Ishikawa (cell line): ENCODE measurements at regions not wholly inside any gene's neighbourhood (a gene's known extent, or its start where the extent isn't known, plus 50 kb on each side); places are given as distances from the start of the nearest gene placed in this dataset.

Experiments
- CEBPB ChIP-seq: IDR thresholded peaks from 2 replicates; pipeline ENCODE4 v1.6.1; 2012
- CREB1 ChIP-seq: IDR thresholded peaks from 2 replicates; pipeline ENCODE4 v1.6.1; 2012; ENCODE audit warnings: low read depth
- EGR1 ChIP-seq: IDR thresholded peaks from 2 replicates; pipeline ENCODE4 v1.6.1; 2012
- EP300 ChIP-seq: IDR thresholded peaks from 2 replicates; pipeline ENCODE4 v1.6.1; 2012; ENCODE audit warnings: borderline replicate concordance
- FOXM1 ChIP-seq: IDR thresholded peaks from 2 replicates; pipeline ENCODE4 v1.6.1; 2012; ENCODE audit warnings: low read depth, borderline replicate concordance
- NFIC ChIP-seq: IDR thresholded peaks from 2 replicates; pipeline ENCODE4 v1.6.1; 2012
- RAD21 ChIP-seq: IDR thresholded peaks from 2 replicates; pipeline ENCODE4 v1.6.1; 2012; ENCODE audit warnings: low read depth
- TAF1 ChIP-seq: IDR thresholded peaks from 2 replicates; pipeline ENCODE4 v1.6.1; 2012; ENCODE audit warnings: low read depth, mild to moderate bottlenecking
- TCF12 ChIP-seq: IDR thresholded peaks from 2 replicates; pipeline ENCODE4 v1.6.1; 2012; ENCODE audit warnings: low read depth
- TEAD4 ChIP-seq: IDR thresholded peaks from 2 replicates; pipeline ENCODE4 v1.6.1; 2012
- YY1 ChIP-seq: IDR thresholded peaks from 2 replicates; pipeline ENCODE4 v1.6.1; 2012; ENCODE audit warnings: low read depth
- ZBTB7A ChIP-seq: IDR thresholded peaks from 2 replicates; pipeline ENCODE4 v1.6.1; 2012; ENCODE audit warnings: low read depth
- TF ChIP-seq, protein P1 (sequence below): IDR thresholded peaks from 2 replicates; pipeline ENCODE4 v1.6.1; 2012
- TF ChIP-seq, protein P2 (sequence below): IDR thresholded peaks from 2 replicates; pipeline ENCODE4 v1.6.1; 2012
- TF ChIP-seq, protein P3 (sequence below): IDR thresholded peaks from 2 replicates; pipeline ENCODE4 v1.6.1; 2012; ENCODE audit warnings: low read depth, mild to moderate bottlenecking

DNA sequence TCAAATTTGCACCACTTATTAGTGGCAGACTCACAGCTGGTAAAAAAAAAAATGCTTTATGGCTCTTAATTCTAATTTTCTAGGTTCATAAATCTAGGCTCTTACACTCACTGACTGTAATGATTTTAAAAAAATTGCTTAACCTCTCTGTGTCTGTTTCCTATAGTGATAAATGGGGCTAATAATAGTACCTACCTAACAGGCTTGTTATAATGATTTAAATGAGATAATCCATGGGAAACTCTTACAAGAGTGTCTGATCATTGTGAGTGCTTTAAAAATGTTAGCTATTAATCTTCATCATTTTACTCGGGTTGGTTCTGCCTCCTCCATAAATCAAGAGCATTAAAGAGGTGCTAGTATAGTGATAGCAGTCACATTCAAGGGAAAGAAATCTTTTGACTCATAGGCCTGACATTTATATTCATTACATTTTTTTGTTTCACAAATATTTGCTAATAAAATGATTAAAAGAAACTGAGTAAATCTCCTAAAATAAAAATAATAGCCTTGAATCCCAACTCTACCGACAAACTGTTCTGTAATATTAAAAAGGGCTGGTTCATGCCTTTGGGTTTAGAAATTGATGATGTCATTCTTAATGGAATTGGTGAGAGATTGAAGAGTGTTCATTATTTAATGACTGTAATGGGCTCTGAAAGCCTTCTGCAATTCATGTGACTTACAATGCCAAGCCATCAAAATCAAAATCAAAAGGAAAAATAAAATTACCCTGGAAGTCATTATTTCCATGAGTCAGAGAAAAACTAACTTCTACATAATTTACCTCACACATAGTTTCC is 93.9 kb upstream of the PALMD start:
- TF ChIP-seq EP300 = no peak
- no peak for TF ChIP-seq ZBTB7A
- no peak for TF ChIP-seq TCF12
- no peak for TF ChIP-seq FOXM1
- no peak for TF ChIP-seq NFIC
- TF ChIP-seq, protein P1, sequence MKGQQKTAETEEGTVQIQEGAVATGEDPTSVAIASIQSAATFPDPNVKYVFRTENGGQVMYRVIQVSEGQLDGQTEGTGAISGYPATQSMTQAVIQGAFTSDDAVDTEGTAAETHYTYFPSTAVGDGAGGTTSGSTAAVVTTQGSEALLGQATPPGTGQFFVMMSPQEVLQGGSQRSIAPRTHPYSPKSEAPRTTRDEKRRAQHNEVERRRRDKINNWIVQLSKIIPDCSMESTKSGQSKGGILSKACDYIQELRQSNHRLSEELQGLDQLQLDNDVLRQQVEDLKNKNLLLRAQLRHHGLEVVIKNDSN = no peak
- no peak for TF ChIP-seq CEBPB
- TF ChIP-seq TAF1 = no peak
- TF ChIP-seq, protein P2, sequence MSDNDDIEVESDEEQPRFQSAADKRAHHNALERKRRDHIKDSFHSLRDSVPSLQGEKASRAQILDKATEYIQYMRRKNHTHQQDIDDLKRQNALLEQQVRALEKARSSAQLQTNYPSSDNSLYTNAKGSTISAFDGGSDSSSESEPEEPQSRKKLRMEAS = no peak
- TF ChIP-seq RAD21 = no peak

DNA sequence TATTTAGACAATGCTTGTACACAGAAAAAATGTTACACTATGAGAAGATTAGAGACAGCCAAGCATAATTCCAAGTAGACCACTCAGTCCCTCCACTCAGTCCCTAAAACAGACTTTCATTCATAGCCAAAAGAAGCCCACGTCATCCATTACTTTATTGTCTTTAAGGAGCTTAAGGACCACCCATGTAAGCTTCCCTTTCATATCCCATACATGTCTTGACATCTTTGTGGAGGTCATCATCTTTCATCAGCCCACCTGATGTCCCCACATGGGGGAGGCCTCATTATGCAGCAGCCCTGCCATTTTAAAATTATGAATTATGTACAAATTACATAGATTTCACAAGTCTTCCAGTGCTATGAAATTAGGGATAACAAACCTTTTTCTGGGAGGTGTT is 92.6 kb upstream of the PALMD start:
- TF ChIP-seq, protein P1 = no peak
- TF ChIP-seq FOXM1 (no peak), TCF12 (no peak), CREB1 (no peak), TEAD4 (no peak), RAD21 (no peak), CEBPB (no peak), YY1 (no peak), NFIC (no peak)
- TF ChIP-seq, protein P3, sequence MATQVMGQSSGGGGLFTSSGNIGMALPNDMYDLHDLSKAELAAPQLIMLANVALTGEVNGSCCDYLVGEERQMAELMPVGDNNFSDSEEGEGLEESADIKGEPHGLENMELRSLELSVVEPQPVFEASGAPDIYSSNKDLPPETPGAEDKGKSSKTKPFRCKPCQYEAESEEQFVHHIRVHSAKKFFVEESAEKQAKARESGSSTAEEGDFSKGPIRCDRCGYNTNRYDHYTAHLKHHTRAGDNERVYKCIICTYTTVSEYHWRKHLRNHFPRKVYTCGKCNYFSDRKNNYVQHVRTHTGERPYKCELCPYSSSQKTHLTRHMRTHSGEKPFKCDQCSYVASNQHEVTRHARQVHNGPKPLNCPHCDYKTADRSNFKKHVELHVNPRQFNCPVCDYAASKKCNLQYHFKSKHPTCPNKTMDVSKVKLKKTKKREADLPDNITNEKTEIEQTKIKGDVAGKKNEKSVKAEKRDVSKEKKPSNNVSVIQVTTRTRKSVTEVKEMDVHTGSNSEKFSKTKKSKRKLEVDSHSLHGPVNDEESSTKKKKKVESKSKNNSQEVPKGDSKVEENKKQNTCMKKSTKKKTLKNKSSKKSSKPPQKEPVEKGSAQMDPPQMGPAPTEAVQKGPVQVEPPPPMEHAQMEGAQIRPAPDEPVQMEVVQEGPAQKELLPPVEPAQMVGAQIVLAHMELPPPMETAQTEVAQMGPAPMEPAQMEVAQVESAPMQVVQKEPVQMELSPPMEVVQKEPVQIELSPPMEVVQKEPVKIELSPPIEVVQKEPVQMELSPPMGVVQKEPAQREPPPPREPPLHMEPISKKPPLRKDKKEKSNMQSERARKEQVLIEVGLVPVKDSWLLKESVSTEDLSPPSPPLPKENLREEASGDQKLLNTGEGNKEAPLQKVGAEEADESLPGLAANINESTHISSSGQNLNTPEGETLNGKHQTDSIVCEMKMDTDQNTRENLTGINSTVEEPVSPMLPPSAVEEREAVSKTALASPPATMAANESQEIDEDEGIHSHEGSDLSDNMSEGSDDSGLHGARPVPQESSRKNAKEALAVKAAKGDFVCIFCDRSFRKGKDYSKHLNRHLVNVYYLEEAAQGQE = no peak

DNA sequence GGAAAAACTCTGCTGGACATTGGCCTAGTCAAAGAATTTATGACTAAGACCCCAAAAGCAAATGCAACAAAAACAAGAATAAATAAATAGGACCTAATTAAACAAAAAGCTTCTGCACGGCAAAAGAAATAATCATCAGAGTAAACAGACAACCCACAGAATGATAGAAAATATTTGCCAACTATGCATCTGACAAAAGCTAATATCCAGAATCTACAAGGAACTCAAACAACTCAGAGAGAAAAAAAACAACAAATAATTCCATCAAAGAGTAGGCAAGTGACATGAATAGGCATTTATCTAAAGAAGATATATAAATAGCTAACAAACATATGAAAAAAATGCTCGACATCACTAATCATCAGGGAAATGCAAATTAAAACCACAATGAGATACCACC is 91.2 kb upstream of the PALMD start:
- TF ChIP-seq CREB1 (no peak), YY1 (no peak), FOXM1 (no peak), TAF1 (no peak), EP300 (no peak), RAD21 (no peak), CEBPB (no peak), ZBTB7A (no peak), TEAD4 (no peak), TCF12 (no peak), NFIC (no peak), EGR1 (no peak)
- TF ChIP-seq, protein P3 = no peak
- TF ChIP-seq, protein P1 = no peak
- TF ChIP-seq, protein P2 = no peak

DNA sequence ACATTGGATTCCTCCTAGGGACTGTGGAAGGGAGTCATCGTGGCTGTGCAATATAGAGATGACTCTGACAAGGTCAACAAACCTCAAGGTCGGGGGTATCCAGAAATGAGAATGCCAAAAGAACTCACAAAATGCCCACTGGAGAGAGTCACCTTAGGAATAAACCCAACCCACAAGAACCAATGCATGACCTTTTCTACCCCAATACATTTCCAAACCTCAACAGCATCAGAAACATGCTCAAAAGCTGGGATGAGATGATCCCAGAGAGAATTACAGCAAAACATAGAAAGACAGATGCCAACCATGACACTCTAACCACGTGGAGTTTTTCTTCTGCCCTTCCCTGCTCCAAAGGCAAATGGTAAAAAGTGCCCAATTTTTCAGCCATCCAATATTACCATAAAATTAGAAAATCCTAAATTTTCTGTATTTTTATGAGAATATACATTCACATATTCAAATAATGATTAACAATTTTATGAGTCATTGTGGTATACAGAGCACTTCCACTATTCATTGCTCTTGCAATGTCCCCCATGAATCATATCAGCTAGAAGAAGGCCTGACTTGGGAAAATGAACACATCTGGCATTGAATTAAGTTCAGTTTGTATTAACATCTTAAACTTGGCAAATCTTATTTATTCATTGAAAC is 88.2 kb upstream of the PALMD start:
- TF ChIP-seq CEBPB = no peak
- no peak for TF ChIP-seq TCF12
- TF ChIP-seq EP300 = no peak

DNA sequence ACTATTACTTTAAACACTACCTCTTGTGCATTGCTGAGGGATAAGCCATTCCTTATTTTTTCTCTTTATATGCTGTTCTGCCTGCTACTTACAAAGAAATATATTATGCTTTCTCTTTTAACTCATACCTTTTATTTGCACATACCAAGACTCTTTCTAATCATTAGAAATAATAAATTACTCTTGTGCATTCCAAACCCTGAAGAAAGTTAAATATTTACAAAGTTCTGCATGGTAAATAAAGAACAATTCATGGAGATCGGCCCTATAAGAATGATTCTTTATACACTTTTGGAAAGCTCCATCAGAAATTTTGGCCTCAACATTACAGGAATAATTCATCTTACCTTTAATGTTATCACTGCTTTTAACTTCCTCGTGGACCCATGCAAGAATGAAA is 86.7 kb upstream of the PALMD start:
- TF ChIP-seq TAF1 (no peak), FOXM1 (no peak), CEBPB (no peak), CREB1 (no peak), ZBTB7A (no peak), EP300 (no peak), EGR1 (no peak), RAD21 (no peak)
- TF ChIP-seq, protein P3 = no peak
- TF ChIP-seq, protein P1 = no peak
- TF ChIP-seq, protein P2 = no peak
